ENCODE measurements at regions not wholly inside any gene's neighbourhood (a gene's known extent, or its start where the extent isn't known, plus 50 kb on each side); places are given as distances from the start of the nearest gene placed in this dataset.

DNA sequence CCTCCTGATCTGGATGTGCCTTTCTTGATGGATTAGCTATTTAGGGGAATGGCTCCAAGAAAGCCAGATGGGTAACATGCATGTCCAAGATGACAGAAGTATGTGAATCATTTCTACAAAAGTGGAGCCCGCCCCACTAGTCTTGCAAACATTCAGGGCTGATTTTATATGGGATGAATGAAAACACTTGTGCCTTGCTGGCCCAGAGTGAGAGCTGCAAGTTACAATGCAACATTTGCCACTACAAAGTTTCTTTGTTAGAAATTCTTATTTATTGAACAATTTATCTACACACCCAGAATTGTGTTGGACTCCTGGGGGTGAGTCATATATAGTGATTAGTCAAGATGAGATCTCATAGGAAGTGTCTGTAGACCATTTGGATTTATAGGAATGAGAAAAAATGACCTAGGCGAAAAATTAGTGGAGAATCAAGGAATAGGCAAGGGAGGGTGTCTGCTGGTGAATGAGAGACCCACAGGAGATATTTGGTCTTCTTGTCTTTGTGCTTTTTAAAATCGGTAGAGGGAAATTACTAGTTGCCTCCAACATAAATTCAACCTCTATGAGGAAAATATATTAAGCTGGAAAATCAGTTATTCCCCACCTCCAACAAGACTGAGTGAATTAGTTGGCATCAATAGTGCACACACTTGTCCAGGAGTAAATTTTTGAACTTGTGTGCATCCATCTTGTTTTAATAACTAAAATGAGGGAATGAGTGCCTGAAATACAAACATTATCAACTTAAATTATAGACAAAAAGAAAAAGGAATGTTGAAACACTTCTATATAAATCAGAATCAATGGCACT lies 53.5 kb upstream of the DCBLD2 start:
- DNase-seq = no peak

DNA sequence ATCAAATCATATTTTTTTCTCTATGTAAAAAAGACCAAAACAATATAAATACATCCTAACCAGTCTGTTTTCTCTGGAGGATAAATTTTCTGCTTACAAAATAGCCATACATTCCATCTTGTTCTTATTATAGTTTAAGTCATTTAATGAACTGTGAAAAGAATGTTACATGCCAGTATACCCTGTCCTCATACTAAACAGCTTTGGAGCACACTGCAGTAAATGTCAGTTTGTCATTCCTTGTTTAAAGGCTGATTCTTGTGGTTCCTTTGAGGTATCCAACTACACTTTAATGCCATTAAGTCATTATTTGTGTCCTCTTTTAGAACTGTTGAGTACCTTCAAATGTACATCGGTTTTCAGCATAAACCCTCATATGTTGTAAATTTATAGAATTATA lies 52.7 kb upstream of the DCBLD2 start:
- no peak for DNase-seq

DNA sequence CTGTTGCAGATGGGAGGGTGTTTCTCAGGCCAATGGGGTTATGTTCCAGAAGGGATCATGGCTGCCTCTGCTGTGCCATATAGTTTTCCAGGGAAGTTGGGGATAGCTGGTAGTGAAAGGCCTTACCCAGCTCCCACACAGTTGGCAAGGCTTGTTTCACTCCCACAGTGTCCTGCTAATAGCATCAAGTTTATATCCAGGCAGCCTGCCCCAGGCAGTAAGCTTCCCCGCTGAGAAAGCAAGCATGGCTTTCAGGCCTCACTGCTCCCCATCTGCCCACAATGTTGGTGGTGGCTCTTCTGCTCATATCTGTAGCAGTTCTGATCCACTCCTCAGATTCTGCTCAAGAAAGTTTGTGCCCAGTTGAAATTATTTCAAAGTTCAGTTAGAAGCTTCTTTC lies 50.9 kb upstream of the DCBLD2 start:
- no peak for DNase-seq
